ENCODE measurements at regions not wholly inside any gene's neighbourhood (a gene's known extent, or its start where the extent isn't known, plus 50 kb on each side); places are given as distances from the start of the nearest gene placed in this dataset.

- TF ChIP-seq CTCF (IDR thresholded peaks at IDR 0.05), result no peak
- TF ChIP-seq POLR2A (IDR thresholded peaks at IDR 0.05), result no peak
- no peak for TF ChIP-seq EP300 (IDR thresholded peaks at IDR 0.05)
Measured at GRCh38 chr17:77363821-77364361, 223.1 kb downstream of the SEC14L1 start.
